ENCODE measurements at regions not wholly inside any gene's neighbourhood (a gene's known extent, or its start where the extent isn't known, plus 50 kb on each side); places are given as distances from the start of the nearest gene placed in this dataset.

DNA sequence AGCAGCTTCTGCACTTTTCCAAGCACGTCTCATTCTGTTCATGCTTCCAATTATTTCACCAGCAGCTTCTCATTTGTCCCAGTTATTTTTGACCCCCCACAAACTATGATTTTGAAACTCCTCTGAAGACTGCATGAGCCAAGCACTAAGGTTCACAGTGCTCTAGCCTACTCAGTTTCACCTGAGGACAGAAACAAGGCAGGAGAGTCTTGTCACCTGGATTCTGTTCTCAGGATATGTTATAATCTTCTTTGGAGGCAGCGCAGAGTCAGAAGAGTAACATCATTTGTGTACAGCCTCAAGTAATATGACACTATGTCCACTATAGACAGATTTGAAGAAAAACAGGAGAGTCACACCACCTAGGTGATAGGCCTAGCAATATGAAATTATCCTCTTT, 985.1 kb upstream of the TSPY4 start:
- H3K27ac ChIP-seq (ENCODE audit: poor library complexity, severe bottlenecking), result no peak overlapping the region
- ATAC-seq (ENCODE audit: low read depth) (no peak), DNase-seq (ENCODE audit: low spot score) (no peak)
- H3K4me1 ChIP-seq (ENCODE audit: insufficient read depth, poor library complexity, severe bottlenecking), result no peaks in the 10 kb centered on the region
- H3K9me3 ChIP-seq (ENCODE audit: severe bottlenecking), result no peaks in the 10 kb centered on the region
- H3K36me3 ChIP-seq (ENCODE audit: low read depth), result no peaks in the 10 kb centered on the region
- no peaks in the 10 kb centered on the region for H3K27me3 ChIP-seq (ENCODE audit: insufficient read depth, poor library complexity, severe bottlenecking)
- TF ChIP-seq, protein P1, sequence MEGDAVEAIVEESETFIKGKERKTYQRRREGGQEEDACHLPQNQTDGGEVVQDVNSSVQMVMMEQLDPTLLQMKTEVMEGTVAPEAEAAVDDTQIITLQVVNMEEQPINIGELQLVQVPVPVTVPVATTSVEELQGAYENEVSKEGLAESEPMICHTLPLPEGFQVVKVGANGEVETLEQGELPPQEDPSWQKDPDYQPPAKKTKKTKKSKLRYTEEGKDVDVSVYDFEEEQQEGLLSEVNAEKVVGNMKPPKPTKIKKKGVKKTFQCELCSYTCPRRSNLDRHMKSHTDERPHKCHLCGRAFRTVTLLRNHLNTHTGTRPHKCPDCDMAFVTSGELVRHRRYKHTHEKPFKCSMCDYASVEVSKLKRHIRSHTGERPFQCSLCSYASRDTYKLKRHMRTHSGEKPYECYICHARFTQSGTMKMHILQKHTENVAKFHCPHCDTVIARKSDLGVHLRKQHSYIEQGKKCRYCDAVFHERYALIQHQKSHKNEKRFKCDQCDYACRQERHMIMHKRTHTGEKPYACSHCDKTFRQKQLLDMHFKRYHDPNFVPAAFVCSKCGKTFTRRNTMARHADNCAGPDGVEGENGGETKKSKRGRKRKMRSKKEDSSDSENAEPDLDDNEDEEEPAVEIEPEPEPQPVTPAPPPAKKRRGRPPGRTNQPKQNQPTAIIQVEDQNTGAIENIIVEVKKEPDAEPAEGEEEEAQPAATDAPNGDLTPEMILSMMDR (IDR thresholded peaks at IDR 0.05; ENCODE audit: poor library complexity, severe bottlenecking), result no peak
- no peak overlapping the region for H3K4me3 ChIP-seq (ENCODE audit: severe bottlenecking)

DNA sequence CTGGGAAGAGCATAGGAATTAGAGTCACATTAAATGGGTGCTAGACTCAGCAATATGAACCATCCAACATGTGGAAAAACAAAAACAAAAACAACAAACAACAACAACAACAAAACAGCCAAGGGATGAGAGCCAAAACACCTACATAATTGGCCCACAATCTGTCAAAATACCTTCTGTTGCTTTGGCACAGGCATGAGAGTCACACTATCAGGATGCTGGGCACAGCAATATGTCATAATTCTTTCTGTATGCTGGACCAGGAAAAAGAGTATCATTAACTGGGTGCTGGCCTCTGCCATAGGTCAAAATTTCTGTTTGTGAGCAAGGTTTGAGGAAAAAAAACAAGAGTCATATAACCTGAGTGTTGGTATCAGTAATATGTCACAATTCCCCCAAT, 979.1 kb upstream of the TSPY4 start:
- Histone ChIP-seq H3K4me3 (ENCODE audit: severe bottlenecking) (no peak overlapping the region), H3K27ac (ENCODE audit: poor library complexity, severe bottlenecking) (no peak overlapping the region), H3K36me3 (ENCODE audit: low read depth) (no peaks in the 10 kb centered on the region), H3K9me3 (ENCODE audit: severe bottlenecking) (no peaks in the 10 kb centered on the region), H3K27me3 (ENCODE audit: insufficient read depth, poor library complexity, severe bottlenecking) (no peaks in the 10 kb centered on the region), H3K4me1 (ENCODE audit: insufficient read depth, poor library complexity, severe bottlenecking) (no peaks in the 10 kb centered on the region)
- TF ChIP-seq, protein P1 (IDR thresholded peaks at IDR 0.05; ENCODE audit: poor library complexity, severe bottlenecking), result no peak
- ATAC-seq (ENCODE audit: low read depth), result no peak
- no peak for DNase-seq (ENCODE audit: low spot score)

DNA sequence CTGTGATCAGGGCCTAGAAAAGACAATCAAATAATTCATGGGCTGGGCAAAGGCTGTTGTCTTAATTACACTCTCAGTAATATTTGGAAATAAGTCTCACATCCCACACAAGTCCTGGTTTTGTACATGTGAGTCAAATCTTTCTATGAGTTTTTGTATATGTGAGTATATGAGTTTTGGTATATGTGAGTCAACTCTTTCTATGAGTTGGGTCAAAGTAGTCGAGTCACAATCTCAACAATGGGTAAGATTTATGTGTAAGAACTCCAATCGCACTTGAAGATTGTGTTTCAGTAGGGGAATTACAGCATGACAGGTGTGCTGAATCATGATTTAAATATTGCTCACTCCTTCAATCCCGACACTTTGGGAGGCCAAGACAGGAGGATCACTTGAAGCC, 975.5 kb upstream of the TSPY4 start:
- no peaks in the 10 kb centered on the region for H3K4me1 ChIP-seq (ENCODE audit: insufficient read depth, poor library complexity, severe bottlenecking)
- ATAC-seq (ENCODE audit: low read depth), result no peak
- TF ChIP-seq, protein P1 (IDR thresholded peaks at IDR 0.05; ENCODE audit: poor library complexity, severe bottlenecking), result no peak
- DNase-seq (ENCODE audit: low spot score), result no peak
- H3K4me3 ChIP-seq (ENCODE audit: severe bottlenecking), result no peak overlapping the region
- H3K9me3 ChIP-seq (ENCODE audit: severe bottlenecking), result no peaks in the 10 kb centered on the region
- no peak overlapping the region for H3K27ac ChIP-seq (ENCODE audit: poor library complexity, severe bottlenecking)
- no peaks in the 10 kb centered on the region for H3K27me3 ChIP-seq (ENCODE audit: insufficient read depth, poor library complexity, severe bottlenecking)
- no peaks in the 10 kb centered on the region for H3K36me3 ChIP-seq (ENCODE audit: low read depth)

DNA sequence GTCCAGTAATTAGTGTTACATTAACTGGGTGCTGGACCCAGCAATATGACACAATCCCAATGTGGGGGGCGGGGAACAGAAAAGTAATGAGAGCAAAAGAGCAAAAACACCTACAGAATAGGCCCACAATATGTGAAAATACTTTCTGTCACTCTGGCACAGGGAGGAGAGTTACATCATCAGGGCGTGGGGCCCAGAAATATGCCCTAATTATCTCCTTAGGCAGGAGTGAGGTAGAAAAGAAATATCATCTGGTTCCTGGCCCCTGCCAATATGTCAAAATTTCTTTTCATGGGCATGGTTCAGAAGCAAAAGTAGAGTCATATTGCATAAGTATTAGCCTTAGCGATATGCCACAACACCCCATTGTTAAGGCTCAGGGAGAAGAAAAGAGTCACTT, 959.8 kb upstream of the TSPY4 start:
- H3K4me3 ChIP-seq (ENCODE audit: severe bottlenecking), result no peak overlapping the region
- DNase-seq (ENCODE audit: low spot score) (no peak), ATAC-seq (ENCODE audit: low read depth) (no peak)
- no peaks in the 10 kb centered on the region for H3K27me3 ChIP-seq (ENCODE audit: insufficient read depth, poor library complexity, severe bottlenecking)
- TF ChIP-seq, protein P1 (IDR thresholded peaks at IDR 0.05; ENCODE audit: poor library complexity, severe bottlenecking), result no peak
- no peaks in the 10 kb centered on the region for H3K36me3 ChIP-seq (ENCODE audit: low read depth)
- H3K27ac ChIP-seq (ENCODE audit: poor library complexity, severe bottlenecking), result no peak overlapping the region
- H3K9me3 ChIP-seq (ENCODE audit: severe bottlenecking), result no peaks in the 10 kb centered on the region
- H3K4me1 ChIP-seq (ENCODE audit: insufficient read depth, poor library complexity, severe bottlenecking), result no peaks in the 10 kb centered on the region

DNA sequence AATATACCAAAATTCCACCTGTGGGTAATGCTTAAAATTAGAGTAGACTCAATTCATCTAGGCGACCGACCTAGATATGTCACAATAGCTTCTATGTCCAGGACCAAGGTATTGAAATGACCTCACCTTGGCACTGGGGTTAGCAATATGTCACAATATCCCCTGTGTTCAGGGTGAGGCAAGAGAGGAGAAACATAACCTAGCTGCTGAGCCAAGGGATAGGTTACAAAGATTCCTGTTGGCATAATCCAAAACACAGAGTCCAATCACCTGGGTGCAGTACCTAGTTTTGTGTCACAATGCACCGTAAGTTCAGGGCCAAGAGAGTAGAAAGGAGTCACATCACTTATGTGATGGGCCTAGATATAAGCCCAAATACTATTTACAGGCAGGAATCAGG, 957.5 kb upstream of the TSPY4 start:
- TF ChIP-seq, protein P1 (IDR thresholded peaks at IDR 0.05; ENCODE audit: poor library complexity, severe bottlenecking), result no peak

More for the DNA sequence above, 957.5 kb upstream of the TSPY4 start:
- no peak overlapping the region for H3K4me3 ChIP-seq (ENCODE audit: severe bottlenecking)
- H3K27ac ChIP-seq (ENCODE audit: poor library complexity, severe bottlenecking), result no peak overlapping the region
- no peaks in the 10 kb centered on the region for H3K9me3 ChIP-seq (ENCODE audit: severe bottlenecking)
- DNase-seq (ENCODE audit: low spot score) (no peak), ATAC-seq (ENCODE audit: low read depth) (no peak)
- no peaks in the 10 kb centered on the region for H3K4me1 ChIP-seq (ENCODE audit: insufficient read depth, poor library complexity, severe bottlenecking)
- H3K36me3 ChIP-seq (ENCODE audit: low read depth), result no peaks in the 10 kb centered on the region
- no peaks in the 10 kb centered on the region for H3K27me3 ChIP-seq (ENCODE audit: insufficient read depth, poor library complexity, severe bottlenecking)

All from RWPE2 (cell line).